ENCODE measurements at regions not wholly inside any gene's neighbourhood (a gene's known extent, or its start where the extent isn't known, plus 50 kb on each side); places are given as distances from the start of the nearest gene placed in this dataset.

- H3K4me3 Mint-ChIP-seq, result no peak overlapping the region
- no peak overlapping the region for H3K56ac ChIP-seq (ENCODE audit: insufficient read length, low read depth, low read length)
- H3K27me3 ChIP-seq (ENCODE audit: insufficient read depth, low read length), result no peaks in the 10 kb centered on the region
- peaks cover 4% of the 10 kb centered on the region for H3K27me3 Mint-ChIP-seq (ENCODE audit: low read depth)
- H3K4me1 ChIP-seq (ENCODE audit: insufficient read depth, low read length), result 0 out of 2 replicates have a peak, but pooled peaks cover 3% of the 10 kb centered on the region
- no peak overlapping the region for H4K5ac ChIP-seq (ENCODE audit: insufficient read length, low read depth, low read length)
- no peak overlapping the region; the same call in 1 of the 2 replicates for H3K14ac ChIP-seq (ENCODE audit: insufficient read depth, low read length)
- H3K18ac ChIP-seq (ENCODE audit: insufficient read length, low read depth, low read length), result no peak overlapping the region
- no peak overlapping the region for H3K23ac ChIP-seq (ENCODE audit: insufficient read length, low read depth, low read length)
- no peak overlapping the region for H3K27ac ChIP-seq (ENCODE audit: insufficient read length, low read depth, low read length)
- no peak overlapping the region for H2BK5ac ChIP-seq (ENCODE audit: insufficient read length, low read length)
- no peak overlapping the region for H3K9ac ChIP-seq (ENCODE audit: extremely low read depth, insufficient read length, low read length)
- H3K4ac ChIP-seq (ENCODE audit: low read depth, low read length), result no peak overlapping the region
- H3K9me3 Mint-ChIP-seq, result no peaks in the 10 kb centered on the region
- H3K23me2 ChIP-seq (ENCODE audit: insufficient read length, low read depth, low read length, poor library complexity, severe bottlenecking), result no peaks in the 10 kb centered on the region
- H2BK120ac ChIP-seq (ENCODE audit: low read depth, low read length, poor library complexity, severe bottlenecking), result no peak overlapping the region
- H3K9me3 ChIP-seq (ENCODE audit: control insufficient read depth, low read depth, low read length), result no peaks in the 10 kb centered on the region
- H2BK20ac ChIP-seq (ENCODE audit: low read depth, low read length, poor library complexity, severe bottlenecking), result no peak overlapping the region
- no peaks in the 10 kb centered on the region for H3K79me1 ChIP-seq (ENCODE audit: insufficient read depth, low read depth, low read length, poor library complexity, severe bottlenecking)
- DNase-seq, result no peak
- no peak overlapping the region for H2AFZ ChIP-seq (ENCODE audit: low read length)
- H4K91ac ChIP-seq (ENCODE audit: insufficient read length, low read depth, low read length), result no peak overlapping the region
- H4K20me1 ChIP-seq (ENCODE audit: control insufficient read depth, insufficient read depth, insufficient read length), result no peaks in the 10 kb centered on the region
- H2AK5ac ChIP-seq (ENCODE audit: insufficient read length, low read length), result no peak overlapping the region
- H3K27ac Mint-ChIP-seq, result peak overlapping the region in 1 of 3 experiments; percentile 27; a peak in 1 of 7 replicates
- no peaks in the 10 kb centered on the region for H3K79me2 ChIP-seq (ENCODE audit: insufficient read depth, low read length)
- no peak overlapping the region for H3K4me2 ChIP-seq (ENCODE audit: insufficient read depth, insufficient read length, low read length)
- no peak overlapping the region for H4K8ac ChIP-seq (replicated peaks; ENCODE audit: insufficient read length, low read depth, low read length)
- H2BK15ac ChIP-seq (ENCODE audit: low read depth, low read length), result no peak overlapping the region
- no peaks in the 10 kb centered on the region for H3K36me3 Mint-ChIP-seq (ENCODE audit: insufficient read depth in 1 of 3, low read depth in 3 of 3)
- H3K4me1 Mint-ChIP-seq, result peaks cover 33 to 39% of the 10 kb centered on the region in 2 experiments
- no peak overlapping the region for H2BK12ac ChIP-seq (ENCODE audit: insufficient read length, low read depth, low read length)
- no CpG with 5 or more reads among the region's 6 CpGs for WGBS (ENCODE audit: extremely low coverage, insufficient read length, low lambda C conversion rate)
- no peak overlapping the region for H3T11ph ChIP-seq (ENCODE audit: low read length)
- no peak for TF ChIP-seq CTCF (conservative IDR thresholded peaks at IDR 0.05)
Measured at GRCh38 chr10:123515661-123516060, 150.5 kb upstream of the GPR26 start.

Data from H9 (cell line).